ENCODE measurements at regions not wholly inside any gene's neighbourhood (a gene's known extent, or its start where the extent isn't known, plus 50 kb on each side); places are given as distances from the start of the nearest gene placed in this dataset.

GRCh38 chr4:111883557-111883999 is 261.7 kb upstream of the FAM241A start:
- no peak overlapping the region for H2AFZ ChIP-seq (ENCODE audit: low read length)
- TF ChIP-seq EZH2phosphoT487 (IDR thresholded peaks at IDR 0.05; ENCODE audit: borderline replicate concordance, low read depth, low read length) (no peak), CTCF (conservative IDR thresholded peaks at IDR 0.05; ENCODE audit: low read length) (no peak)
- no peak for DNase-seq (ENCODE audit: low spot score)
- CTCF ChIA-PET (ENCODE audit: unreplicated experiment), result no interaction called here
- H3K4me1 ChIP-seq (ENCODE audit: insufficient read depth, low read length, poor library complexity, severe bottlenecking), result no peaks in the 10 kb centered on the region
- H3K36me3 ChIP-seq (ENCODE audit: insufficient read depth, low read length), result no peaks in the 10 kb centered on the region
- no TSS peak for BruUV-seq (replicated peaks)
- no peaks in the 10 kb centered on the region for H3K79me2 ChIP-seq (ENCODE audit: insufficient read depth, low read depth, low read length)
- POLR2A ChIA-PET, result interaction anchor here (0.7 to 1.2 kb wide), 4 partner anchors 10 to 1216 kb away, joined by 3 read pairs; no protein-coding TSS in a partner anchor
- H3K4me3 ChIP-seq (ENCODE audit: low read depth, low read length, poor library complexity, severe bottlenecking), result no peak overlapping the region
- no peaks in the 10 kb centered on the region for H4K20me1 ChIP-seq (ENCODE audit: insufficient read depth, low read length)
- H3K9me3 ChIP-seq (ENCODE audit: low read length), result no peaks in the 10 kb centered on the region
- no peaks in the 10 kb centered on the region for H3K9me2 ChIP-seq (ENCODE audit: insufficient read depth, low read length)
- no peak overlapping the region for H3K4me2 ChIP-seq (ENCODE audit: low read length)
- H3K27ac ChIP-seq (ENCODE audit: low read depth, low read length, poor library complexity, severe bottlenecking), result no peak overlapping the region
- intact Hi-C loops (cut with micrococcal nuclease; ENCODE audit: unreplicated experiment), result no loop called here

- H4K20me1 ChIP-seq (ENCODE audit: insufficient read depth, low read length), result no peaks in the 10 kb centered on the region
- no peak overlapping the region for H3K4me3 ChIP-seq (ENCODE audit: low read depth, low read length, poor library complexity, severe bottlenecking)
- intact Hi-C loops (cut with micrococcal nuclease; ENCODE audit: unreplicated experiment), result no loop called here
- H3K79me2 ChIP-seq (ENCODE audit: insufficient read depth, low read depth, low read length), result no peaks in the 10 kb centered on the region
- no peaks in the 10 kb centered on the region for H3K9me2 ChIP-seq (ENCODE audit: insufficient read depth, low read length)
- H3K27ac ChIP-seq (ENCODE audit: low read depth, low read length, poor library complexity, severe bottlenecking), result no peak overlapping the region
- ChIA-PET CTCF (ENCODE audit: unreplicated experiment) (no interaction called here), POLR2A (no interaction called here)
- H3K9me3 ChIP-seq (ENCODE audit: low read length), result no peaks in the 10 kb centered on the region
- DNase-seq (ENCODE audit: low spot score), result no peak
- BruUV-seq (replicated peaks), result no TSS peak
- H3K4me1 ChIP-seq (ENCODE audit: insufficient read depth, low read length, poor library complexity, severe bottlenecking), result no peaks in the 10 kb centered on the region
- no peak overlapping the region for H3K4me2 ChIP-seq (ENCODE audit: low read length)
- TF ChIP-seq EZH2phosphoT487 (IDR thresholded peaks at IDR 0.05; ENCODE audit: borderline replicate concordance, low read depth, low read length) (no peak), CTCF (conservative IDR thresholded peaks at IDR 0.05; ENCODE audit: low read length) (no peak)
- no peaks in the 10 kb centered on the region for H3K36me3 ChIP-seq (ENCODE audit: insufficient read depth, low read length)
- no peak overlapping the region for H2AFZ ChIP-seq (ENCODE audit: low read length)
Measured at GRCh38 chr4:111890412-111890811, 254.8 kb upstream of the FAM241A start.

- H4K20me1 ChIP-seq (ENCODE audit: insufficient read depth, low read length), result no peaks in the 10 kb centered on the region
- no peak overlapping the region for H2AFZ ChIP-seq (ENCODE audit: low read length)
- no peak overlapping the region for H3K27ac ChIP-seq (ENCODE audit: low read depth, low read length, poor library complexity, severe bottlenecking)
- ChIA-PET CTCF (ENCODE audit: unreplicated experiment) (no interaction called here), POLR2A (interaction anchor here (0.8 kb wide), 1 partner anchor 16 kb away, joined by 3 read pairs; no protein-coding TSS in a partner anchor)
- no peaks in the 10 kb centered on the region for H3K79me2 ChIP-seq (ENCODE audit: insufficient read depth, low read depth, low read length)
- intact Hi-C loops (cut with micrococcal nuclease; ENCODE audit: unreplicated experiment), result no loop called here
- no peaks in the 10 kb centered on the region for H3K4me1 ChIP-seq (ENCODE audit: insufficient read depth, low read length, poor library complexity, severe bottlenecking)
- no peak overlapping the region for H3K4me2 ChIP-seq (ENCODE audit: low read length)
- H3K9me3 ChIP-seq (ENCODE audit: low read length), result no peaks in the 10 kb centered on the region
- no peaks in the 10 kb centered on the region for H3K36me3 ChIP-seq (ENCODE audit: insufficient read depth, low read length)
- H3K4me3 ChIP-seq (ENCODE audit: low read depth, low read length, poor library complexity, severe bottlenecking), result no peak overlapping the region
- no TSS peak for BruUV-seq (replicated peaks)
- no peaks in the 10 kb centered on the region for H3K9me2 ChIP-seq (ENCODE audit: insufficient read depth, low read length)
- TF ChIP-seq CTCF (conservative IDR thresholded peaks at IDR 0.05; ENCODE audit: low read length), result no peak
- no peak for DNase-seq (ENCODE audit: low spot score)
Measured at GRCh38 chr4:111905511-111905910, 239.7 kb upstream of the FAM241A start.

Data from OCI-LY7 (cell line).